OCI-LY7 (cell line): ENCODE measurements at regions not wholly inside any gene's neighbourhood (a gene's known extent, or its start where the extent isn't known, plus 50 kb on each side); places are given as distances from the start of the nearest gene placed in this dataset.

Experiments used
- CTCF ChIP-seq: fragments of 200-600 bp; sonication (generic); conservative IDR thresholded peaks from 2 replicates; pipeline ENCODE4 v1.5.1; 2014; ENCODE audit warnings: mild to moderate bottlenecking, antibody characterized with exemption, low read length, moderate library complexity, mixed read lengths
- EZH2phosphoT487 ChIP-seq: fragments of 200-600 bp; sonication (generic); IDR thresholded peaks from 2 replicates; pipeline ENCODE4 v1.6.1; 2018; ENCODE audit warnings: low read depth, borderline replicate concordance, mild to moderate bottlenecking, mixed run types, antibody characterized with exemption, low read length, moderate library complexity, mixed read lengths

GRCh38 chr13:53351021-53351420 lies 322.4 kb downstream of the OLFM4 start:
- TF ChIP-seq CTCF (no peak), EZH2phosphoT487 (no peak)
